GM19023 (cell line): ENCODE measurements at regions not wholly inside any gene's neighbourhood (a gene's known extent, or its start where the extent isn't known, plus 50 kb on each side); places are given as distances from the start of the nearest gene placed in this dataset.
"Not testable (repeated sequence)": the region's sequence is repeated elsewhere in the genome, so short reads cannot be mapped to it uniquely, and the experiment has no call there.

Experiments used
- ATAC-seq: cut with Tn5 transposase; IDR thresholded peaks from one replicate; pipeline ENCODE4 v1.9.1; 2021; ENCODE audit warnings: mild to moderate bottlenecking, moderate library complexity; ENCODE audit not compliant: unreplicated experiment

DNA sequence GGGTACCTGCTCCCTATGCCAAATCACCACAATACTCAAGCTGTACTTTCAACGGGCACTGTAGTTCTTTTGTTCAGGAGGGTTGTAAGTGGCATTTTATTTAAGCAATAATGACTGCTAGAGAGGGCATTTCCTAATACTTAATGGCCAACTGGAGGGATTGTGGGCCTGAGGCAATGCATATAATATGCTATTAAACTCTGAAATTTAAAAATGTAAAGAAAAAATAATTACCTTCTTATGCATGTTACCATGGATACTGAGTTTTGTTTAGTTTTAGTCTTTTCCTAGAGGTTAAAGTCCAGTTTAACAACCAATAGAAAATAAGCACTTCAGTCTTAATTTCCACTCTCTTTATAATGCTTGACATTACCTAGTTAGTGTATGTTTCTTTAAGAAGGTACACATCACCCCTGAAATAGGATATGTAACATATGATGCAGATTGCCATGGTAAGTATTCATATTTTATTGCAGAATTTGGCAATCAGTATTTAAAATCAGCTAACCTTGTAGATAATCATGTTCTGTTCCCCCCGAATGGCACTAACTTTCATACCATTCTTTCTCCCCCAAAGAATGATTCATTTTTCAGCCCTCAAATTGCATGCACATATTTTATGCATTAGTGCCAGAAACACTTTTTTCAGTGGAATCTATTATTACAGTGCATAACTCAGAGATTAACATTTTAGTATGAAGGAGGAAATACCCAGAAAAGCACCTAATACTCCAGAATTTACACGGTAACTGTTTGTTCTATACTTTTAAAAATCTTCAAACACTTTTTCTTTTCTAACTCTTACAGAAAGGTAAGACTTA, 90.3 kb upstream of the ZNF438 start:
- no peak for ATAC-seq

DNA sequence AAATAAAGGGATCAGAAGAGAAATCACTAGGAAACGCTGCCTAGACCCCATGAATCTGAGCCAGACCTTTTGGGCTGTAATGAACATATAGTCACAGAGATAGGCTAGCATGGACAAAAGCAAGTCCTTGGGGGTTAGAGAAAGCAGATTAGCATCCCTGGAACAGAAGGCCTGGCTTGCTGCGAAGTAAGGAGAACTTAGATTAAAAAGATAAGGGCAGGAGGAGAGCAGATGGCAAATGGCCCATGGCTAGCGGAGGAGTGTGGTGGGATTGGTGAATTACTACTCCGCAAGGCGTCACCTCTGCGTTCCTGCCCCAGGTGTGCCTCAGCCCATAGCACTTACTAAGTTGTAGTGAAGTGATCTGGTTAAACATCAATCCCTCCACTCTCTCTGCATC, 92.3 kb upstream of the ZNF438 start:
- ATAC-seq, result no peak

DNA sequence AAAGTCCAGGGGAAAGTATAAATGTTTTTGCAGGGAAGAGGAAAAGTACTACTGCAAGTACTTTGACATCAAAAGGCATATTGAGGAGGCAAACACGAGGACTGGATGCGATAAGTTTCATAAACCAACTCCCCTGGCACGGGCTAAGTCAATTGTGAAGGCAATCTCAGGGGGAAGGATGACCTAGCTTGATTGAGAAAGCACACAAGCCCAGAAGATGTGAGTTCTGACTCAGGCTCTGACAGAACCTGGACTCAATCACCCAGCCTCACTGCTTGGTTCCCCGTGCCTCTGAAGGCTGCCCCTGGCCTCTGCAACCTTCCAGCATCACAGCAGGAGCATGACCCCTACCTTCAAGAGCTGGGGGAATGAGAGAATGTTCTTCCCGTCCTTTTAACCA, 93.2 kb upstream of the ZNF438 start:
- no peak for ATAC-seq

DNA sequence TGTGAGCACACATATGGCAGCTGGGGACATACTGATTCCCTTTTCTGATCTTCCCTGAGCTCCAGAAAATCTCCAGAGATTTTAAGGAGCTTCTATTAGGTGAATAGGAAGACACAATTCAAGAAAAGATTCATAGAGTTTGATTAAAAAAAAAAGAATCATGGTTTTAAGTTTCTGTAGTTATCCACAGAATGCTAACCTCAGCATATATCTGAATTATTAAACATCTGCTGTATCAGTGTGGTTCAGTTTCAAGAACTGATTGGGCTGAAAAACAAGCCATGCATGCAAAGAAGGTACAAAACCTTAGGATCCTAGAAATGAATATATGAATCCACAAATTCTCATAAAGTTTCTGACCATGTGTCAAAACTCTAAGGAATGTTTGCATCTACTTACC, 94.1 kb upstream of the ZNF438 start:
- ATAC-seq, result no peak

DNA sequence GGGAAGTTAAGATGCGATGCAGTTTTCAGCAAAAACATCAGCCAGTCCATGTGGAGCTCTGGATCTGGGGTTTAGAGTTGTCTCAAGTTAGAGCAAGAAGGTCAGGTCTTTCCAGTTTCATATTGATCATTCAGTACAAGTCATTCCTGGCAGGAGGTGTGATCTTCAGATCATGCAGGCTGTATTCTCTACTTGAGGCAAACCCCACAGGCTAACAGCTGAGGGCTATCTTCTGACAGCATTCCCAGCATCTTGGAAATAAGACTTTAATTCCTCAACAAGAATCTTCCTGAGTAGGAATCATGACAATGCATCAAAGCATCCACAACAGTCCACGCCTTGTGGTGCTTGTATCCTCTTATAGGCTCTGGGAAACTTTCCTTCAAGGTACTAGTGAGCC, 94.9 kb upstream of the ZNF438 start:
- no peak for ATAC-seq

DNA sequence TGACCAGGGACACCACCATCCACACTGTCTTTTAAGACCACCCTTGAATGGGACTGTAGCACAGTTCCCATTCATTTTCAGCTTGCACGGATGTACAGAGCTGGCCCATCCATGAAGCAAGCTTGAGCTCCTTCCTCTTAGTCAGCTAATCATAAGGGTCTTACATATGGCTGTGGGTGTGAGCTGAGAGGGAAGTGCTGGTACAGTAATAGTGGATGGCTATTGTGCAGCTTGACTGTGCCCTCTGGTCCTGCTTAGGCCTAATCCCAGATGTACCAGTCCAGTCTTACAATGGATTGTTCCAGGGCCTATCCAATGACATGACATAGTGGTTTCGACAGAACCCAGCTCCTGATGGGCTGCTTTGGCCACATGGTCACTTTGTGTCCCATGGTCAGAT, 96.9 kb upstream of the ZNF438 start:
- ATAC-seq, result no peak

DNA sequence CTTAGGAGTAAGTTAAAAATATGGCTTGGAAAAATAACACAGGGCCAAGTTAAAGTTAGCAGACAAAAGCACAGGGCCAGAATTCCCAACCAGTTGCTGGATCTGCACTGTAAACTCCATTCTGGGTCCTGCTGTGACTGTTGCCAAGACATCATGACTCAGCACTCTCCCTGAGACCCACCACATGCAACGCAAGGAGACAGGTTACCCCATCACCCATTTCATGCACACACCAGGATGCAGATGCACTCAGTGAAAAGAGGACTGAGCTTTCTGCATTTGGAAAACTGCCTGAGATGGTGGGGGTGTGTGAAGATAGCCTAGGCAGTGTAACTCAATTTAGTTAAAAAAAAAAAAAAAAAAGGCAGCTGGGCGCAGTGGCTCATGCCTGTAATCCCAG, 97.6 kb upstream of the ZNF438 start:
- no peak for ATAC-seq

DNA sequence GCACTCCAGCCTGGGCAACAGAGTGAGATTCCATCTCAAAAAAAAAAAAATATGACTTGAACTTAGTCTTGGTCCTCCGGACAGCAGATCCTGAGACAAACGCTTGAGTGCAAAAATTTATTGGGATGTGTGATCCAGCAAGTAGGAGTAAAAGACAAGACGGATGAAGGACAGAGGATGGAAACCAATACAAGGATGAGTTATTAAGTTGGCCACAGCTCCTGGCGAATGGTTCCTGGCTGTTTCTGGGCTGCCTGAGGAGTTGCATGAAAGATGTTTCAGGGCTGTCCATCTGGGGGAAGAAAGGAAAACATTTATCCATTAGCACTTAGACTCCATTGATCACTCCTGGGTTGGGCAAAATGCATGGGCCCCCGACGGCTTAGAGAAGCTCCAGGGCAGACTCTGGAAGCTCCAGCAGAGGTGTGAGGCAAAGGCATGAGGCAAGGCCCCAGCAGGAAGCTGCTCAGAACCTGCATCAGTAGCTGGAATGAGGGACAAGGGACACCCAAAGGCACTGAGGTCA, 98.3 kb upstream of the ZNF438 start:
- ATAC-seq, result no peak

DNA sequence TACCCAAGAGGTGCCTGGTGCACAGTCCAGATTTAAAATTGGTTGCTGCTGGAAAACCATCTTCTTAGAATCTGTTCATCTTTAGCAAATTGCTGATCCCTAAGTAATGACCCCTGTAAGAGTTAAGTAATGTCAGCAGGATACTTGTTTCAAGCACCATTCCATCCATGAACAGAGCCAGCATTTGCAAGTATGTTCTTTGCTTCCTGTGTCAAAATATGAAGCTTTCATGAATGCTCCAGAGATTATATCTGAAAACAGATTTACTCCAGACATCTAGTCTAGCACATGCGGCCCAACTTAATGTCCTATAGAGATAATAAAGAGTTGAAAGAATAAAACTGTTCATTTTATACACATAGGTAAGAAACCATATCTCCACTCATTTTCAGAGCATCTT, 98.7 kb upstream of the ZNF438 start:
- no peak for ATAC-seq

DNA sequence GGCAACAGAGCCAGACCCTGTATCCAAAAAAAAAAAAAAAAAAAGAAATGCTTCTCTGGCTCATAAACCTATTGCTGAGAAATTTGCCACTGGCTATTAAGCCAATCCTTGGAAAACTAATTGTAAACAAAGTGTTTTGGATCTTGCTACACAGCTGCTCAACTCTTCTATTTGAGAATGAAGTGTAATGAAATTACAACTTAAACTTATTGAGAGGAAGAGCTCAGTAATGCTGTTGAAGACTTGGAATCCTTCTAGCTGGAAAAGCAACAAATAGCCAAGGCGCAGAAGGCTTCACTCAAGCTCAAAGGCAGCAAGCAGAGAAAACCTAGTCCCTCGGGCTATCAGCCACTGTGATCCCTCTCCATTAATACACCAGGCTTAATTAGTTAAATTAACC, 99.6 kb upstream of the ZNF438 start:
- no peak for ATAC-seq

DNA sequence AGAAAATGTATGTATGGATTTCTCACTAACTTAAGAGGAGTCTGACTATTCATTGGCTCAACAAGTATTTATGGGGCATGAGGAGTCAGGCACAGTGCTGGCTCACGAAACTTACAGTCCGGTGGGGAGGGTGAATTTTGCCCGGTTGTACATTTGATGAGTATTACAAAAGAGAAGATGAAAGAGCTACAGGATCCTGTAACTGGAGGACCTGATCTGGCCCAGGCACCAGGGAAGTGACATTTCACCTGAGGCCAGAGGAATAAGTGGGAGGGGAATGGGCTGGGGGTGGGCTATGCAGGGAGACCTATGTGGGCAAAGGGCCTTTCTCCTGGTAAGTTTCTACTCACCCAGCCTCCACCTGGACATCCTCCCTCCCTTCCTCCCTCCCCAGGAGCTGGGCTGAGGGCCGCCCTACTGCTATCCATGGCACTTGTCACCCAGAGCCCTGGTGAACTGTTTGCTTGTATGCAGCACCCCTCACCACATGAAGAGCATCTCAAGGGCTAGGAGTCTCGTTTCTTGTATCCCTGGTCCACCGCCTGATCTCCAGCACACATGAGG, 101.1 kb upstream of the ZNF438 start:
- ATAC-seq, result no peak

DNA sequence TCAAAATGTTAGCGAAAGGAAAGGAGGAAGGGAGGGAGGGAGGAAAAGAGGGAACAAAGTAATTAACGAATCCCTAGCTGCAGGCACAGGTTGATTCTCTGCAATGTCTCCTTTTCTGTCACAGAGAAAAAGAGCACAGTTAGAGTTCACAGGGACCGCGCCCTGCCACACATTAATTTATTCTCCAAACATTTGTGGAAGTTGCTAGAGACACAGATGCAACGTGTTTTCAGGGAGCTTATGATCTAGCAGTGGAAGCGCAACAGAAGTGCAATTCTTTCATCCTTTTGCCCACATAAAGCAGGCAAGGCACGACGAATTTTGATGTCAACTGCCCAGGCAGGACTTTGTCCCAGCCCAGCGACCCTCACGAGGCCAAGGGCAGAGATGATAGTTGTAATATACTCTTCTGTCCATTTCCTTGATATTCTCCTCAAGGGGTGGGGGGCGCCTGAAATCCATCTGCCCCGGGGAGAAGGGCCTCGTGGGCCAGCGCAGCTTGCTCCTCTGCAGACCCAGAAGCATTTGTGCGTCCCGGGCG, 101.7 kb upstream of the ZNF438 start:
- no peak for ATAC-seq

DNA sequence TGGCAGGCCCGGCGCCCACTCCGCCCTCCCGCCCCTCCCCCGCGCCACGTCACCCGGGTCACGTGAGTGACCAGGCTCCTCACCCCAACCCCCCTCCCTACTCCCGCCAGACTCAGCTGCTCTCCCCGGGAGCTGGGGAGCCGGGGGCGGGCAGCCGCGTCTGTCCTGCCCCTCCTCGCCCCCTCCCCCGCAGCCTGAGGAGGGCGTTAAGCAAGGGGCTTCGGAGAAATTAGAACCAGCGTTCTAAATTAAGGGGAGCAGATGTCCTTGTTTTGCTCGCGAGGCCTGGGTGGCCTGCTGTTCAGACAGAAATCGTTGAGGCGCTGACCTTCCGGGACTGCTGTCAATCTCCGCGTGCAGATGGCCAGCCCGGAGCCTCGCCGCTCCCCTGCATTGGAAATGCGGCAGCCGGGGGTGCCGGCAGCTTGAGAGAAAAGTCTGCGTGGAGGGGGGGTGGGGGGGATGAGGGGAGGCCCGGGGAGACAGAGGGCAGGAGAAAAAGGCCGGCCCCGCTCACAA, 102.2 kb upstream of the ZNF438 start:
- peak; percentile 73 for ATAC-seq

DNA sequence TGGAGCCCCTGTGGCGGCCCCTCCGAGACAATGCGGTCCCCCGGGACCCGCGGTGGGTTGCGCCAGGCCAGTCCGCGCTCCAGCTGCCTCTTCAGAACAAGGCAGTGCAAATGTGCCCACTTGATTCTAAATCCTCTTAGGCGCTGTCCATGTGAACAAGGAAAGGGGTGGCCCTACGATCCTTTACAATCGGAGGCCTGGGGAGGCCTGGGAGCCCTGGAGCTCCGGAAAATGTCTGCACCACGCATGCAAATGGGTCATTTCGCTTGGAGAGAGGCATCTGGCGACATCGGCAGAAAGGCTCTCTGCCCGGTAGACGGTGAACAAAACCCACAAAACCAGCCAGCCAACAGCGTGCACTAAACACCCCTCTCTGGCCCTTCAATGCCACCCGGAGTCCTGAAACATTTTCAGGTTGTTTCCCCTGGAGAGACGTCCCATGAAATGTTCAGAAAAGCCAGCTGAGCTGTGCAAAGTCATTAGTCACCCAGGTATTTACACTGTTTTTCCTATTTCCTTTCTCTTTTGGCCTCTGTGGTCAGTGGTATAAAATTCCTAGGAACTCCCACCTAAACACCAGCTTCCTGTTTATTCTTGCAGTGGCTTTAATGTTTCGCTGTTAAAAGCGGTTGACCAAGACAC, 102.8 kb upstream of the ZNF438 start:
- ATAC-seq, result peak; percentile 55

DNA sequence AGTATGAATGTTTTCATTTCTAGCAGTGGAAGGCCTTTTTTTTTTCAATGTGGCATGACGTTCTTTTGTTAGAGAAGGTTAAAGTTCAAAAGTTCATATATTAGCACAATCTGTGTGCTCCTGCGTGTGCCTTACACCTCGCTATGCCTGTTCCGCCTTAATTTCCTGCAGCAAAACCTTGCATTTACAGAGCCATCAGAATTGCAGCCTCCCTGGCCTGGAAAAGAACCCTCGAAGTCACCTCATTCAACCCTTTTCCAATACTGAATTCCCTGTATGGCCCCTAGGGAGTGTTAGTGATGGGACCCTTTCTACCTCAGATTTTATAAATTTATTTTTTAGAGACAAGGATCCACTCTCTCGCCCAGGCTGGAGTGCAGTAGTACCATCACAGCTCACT, 103.5 kb upstream of the ZNF438 start:
- ATAC-seq, result no peak

DNA sequence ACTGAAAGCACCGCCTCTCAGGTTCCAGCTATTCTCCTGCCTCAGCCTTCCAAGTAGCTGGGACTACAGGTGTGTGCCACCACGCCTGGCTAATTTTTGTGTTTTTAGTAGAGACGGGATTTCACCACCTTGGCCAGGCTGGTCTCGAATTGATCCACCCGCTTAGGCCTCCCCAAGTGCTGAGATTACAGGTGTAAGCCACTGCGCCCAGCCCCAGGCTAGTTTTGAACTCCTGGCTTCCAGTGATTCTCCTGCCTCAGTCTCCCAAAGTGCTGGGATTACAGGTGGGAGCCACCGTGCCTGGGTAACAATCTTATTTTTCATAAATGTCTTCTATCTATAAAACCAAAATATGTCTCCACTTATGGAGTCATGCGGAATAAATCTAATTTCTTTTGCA, 104.1 kb upstream of the ZNF438 start:
- ATAC-seq, result not testable (repeated sequence)

DNA sequence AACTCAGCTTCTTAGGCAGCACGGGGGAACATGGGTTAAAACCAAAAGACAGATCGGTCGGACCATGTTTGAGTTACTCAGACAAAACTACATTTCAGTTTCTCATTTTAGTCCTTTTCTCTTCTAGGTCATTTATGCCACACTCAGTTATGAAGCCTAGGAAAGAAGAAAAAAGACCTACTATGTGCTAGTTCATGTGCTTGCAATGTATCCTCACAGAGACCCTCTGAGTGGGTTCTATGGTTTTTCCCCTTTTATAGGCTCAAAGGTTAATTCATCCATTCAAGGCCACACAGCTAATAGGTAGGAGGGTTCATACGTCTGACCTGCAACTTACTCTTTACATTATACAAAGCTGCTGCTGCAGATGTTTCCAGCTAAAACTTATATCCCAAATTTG, 104.7 kb upstream of the ZNF438 start:
- no peak for ATAC-seq

DNA sequence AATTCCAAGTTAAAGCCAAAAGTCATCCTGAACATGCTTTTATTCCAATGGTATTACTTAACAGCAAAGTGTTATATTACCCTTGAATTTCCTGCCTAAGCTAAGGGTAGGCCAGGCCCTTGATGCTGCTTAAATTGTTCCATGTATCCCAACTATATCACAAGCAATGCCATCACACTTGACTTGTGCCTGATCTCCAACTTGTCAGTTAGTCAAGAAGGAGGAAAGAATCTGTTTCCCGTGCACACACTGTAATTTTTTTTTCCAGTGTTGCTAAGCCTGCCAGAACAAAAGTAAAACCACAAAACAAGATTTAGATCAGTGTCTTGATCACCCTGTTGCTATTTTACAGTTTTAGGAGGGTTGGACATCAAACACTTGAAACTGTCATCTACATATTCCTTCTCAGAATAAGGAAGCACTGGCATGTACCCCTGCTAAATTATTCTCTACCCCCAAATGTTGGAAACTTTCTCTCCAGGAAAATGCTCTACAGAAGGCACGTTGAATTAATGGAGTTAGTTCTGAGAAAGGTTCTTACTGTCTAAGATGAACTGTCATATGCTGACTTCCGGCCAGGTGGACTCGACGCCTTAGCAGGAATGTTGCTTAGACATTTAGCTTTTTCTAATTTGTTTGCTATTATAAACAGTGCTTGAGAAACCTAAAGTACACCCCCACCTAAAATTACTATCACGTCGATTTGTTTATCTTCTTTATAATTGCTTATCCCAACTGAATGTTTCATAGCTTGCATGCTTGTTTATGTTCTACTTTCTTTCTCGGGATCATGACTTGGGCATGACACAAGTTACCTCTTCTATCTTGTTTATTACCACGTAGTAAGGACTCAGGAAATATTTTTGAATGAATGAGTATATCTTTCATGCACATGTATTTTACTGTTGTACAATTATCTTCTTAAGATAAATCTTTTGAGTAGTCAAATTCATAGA, 105.5 kb upstream of the ZNF438 start:
- ATAC-seq, result no peak

DNA sequence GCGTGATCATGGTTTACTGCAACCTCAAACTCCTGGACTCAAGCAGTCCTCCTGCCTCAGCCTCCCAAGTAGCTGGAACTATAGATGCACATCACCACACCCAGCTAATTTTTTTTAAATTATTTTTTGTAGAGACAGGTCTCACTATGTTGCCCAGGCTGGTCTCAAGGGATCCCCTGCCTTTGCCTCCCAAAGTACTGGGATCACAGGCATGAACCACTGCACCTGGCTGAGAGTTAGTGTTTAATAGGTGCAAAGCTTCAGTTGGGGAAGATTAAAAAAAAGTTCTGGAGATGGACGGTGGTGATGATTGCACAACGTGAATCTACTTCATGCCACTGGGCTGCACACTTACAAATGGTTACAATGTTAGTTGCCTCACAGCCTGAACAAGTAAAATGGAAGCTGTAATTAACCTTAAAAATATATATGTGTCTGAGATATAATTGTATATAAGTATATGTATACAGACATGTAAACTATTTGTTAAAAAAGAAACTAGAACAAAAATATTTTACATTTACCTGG, 106.4 kb upstream of the ZNF438 start:
- ATAC-seq, result no peak

DNA sequence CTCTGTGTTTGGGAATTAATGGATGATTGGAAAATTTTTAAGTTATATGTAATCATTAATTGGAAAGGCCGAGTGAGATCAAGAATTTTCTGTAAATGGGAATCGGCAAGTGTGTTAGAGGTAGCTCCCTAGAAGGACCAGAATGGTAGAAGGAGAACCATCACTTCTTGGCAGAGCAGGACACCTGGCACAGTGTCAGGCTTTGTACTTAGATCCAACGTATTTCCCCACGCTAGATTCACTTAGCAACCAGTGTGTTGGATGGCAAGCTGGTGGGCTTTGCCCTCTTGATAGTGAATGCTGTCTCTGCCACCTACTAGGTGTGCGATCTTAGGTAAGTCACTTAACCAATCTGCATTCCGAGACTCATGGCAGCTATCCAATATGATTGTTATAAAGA, 107.8 kb upstream of the ZNF438 start:
- no peak for ATAC-seq
